OCI-M1 (cell line): ENCODE measurements at regions not wholly inside any gene's neighbourhood (a gene's known extent, or its start where the extent isn't known, plus 50 kb on each side); places are given as distances from the start of the nearest gene placed in this dataset.
A peak's percentile ranks its signal among the peaks of the same experiment; 100 is the strongest.

ENCODE experiments used
- DNase-seq: peaks from one replicate; lab custom pipeline; 2025; lab: John Stamatoyannopoulos, UW

GRCh38 chr4:108527723-108528122, 92.7 kb upstream of the RPL34 start:
- no peak for DNase-seq

- no peak for DNase-seq
Measured at GRCh38 chr4:108520807-108521206, 99.6 kb upstream of the RPL34 start.

- DNase-seq: no peak
Measured at GRCh38 chr4:108519911-108520601, 100.3 kb upstream of the RPL34 start.

- DNase-seq: no peak
Measured at GRCh38 chr4:108519208-108519833, 101.1 kb upstream of the RPL34 start.

GRCh38 chr4:108512615-108513505, 107.5 kb upstream of the RPL34 start:
- peak; percentile 62 for DNase-seq

- no peak for DNase-seq
Measured at GRCh38 chr4:108511618-108512017, 108.8 kb upstream of the RPL34 start.

GRCh38 chr4:108502356-108502755, 118.0 kb upstream of the RPL34 start:
- no peak for DNase-seq

- no peak for DNase-seq
Measured at GRCh38 chr4:108498925-108499324, 121.5 kb upstream of the RPL34 start.

- DNase-seq: no peak
Measured at GRCh38 chr4:108493596-108493931, 126.8 kb upstream of the RPL34 start.

- DNase-seq: peak; percentile 58
Measured at GRCh38 chr4:108492816-108493595, 127.4 kb upstream of the RPL34 start.

GRCh38 chr4:108488865-108489264, 131.5 kb upstream of the RPL34 start:
- DNase-seq: no peak

- no peak for DNase-seq
Measured at GRCh38 chr4:108486046-108486445, 134.3 kb upstream of the RPL34 start.

- no peak for DNase-seq
Measured at GRCh38 chr4:108484187-108484586, 136.2 kb upstream of the RPL34 start.

- no peak for DNase-seq
Measured at GRCh38 chr4:108483650-108484049, 136.7 kb upstream of the RPL34 start.

GRCh38 chr4:108483079-108483478, 137.3 kb upstream of the RPL34 start:
- DNase-seq: peak; percentile 73

- no peak for DNase-seq
Measured at GRCh38 chr4:108480881-108481280, 139.5 kb upstream of the RPL34 start.

GRCh38 chr4:108477527-108478108, 142.8 kb upstream of the RPL34 start:
- peak; percentile 67 for DNase-seq

GRCh38 chr4:108473163-108473720, 147.1 kb upstream of the RPL34 start:
- DNase-seq: peak; percentile 12

- DNase-seq: peak; percentile 84
Measured at GRCh38 chr4:108466936-108467902, 153.2 kb upstream of the RPL34 start.

- DNase-seq: no peak
Measured at GRCh38 chr4:108465886-108466500, 154.4 kb upstream of the RPL34 start.
